NT2/D1 (cell line): ENCODE measurements at regions not wholly inside any gene's neighbourhood (a gene's known extent, or its start where the extent isn't known, plus 50 kb on each side); places are given as distances from the start of the nearest gene placed in this dataset.

Experiments
- DNase-seq: peaks from one replicate; pipeline ENCODE4 v3.0.0-alpha.2; 2011; ENCODE audit warnings: low read depth, low spot score
- H3K27me3 ChIP-seq: 2 replicates; pipeline ENCODE4 v1.6.0; 2011; ENCODE audit warnings: mild to moderate bottlenecking; ENCODE audit not compliant: insufficient read length, insufficient read depth
- H3K36me3 ChIP-seq: 2 replicates; pipeline ENCODE4 v1.6.1; 2011; ENCODE audit warnings: mild to moderate bottlenecking, low read length, mixed read lengths; ENCODE audit not compliant: insufficient read depth, insufficient read length
- H3K4me1 ChIP-seq: 2 replicates; pipeline ENCODE4 v1.5.1; 2011; ENCODE audit not compliant: insufficient read depth, insufficient read length
- H3K4me3 ChIP-seq: 2 replicates; pipeline ENCODE4 v1.5.1; 2011; ENCODE audit warnings: low read depth; ENCODE audit not compliant: insufficient read length
- H3K9ac ChIP-seq: 2 replicates; pipeline ENCODE4 v1.6.0; 2011; ENCODE audit warnings: low read depth; ENCODE audit not compliant: insufficient read length
- H3K9me3 ChIP-seq: 2 replicates; pipeline ENCODE4 v1.5.1; 2011; ENCODE audit warnings: mild to moderate bottlenecking, low read length; ENCODE audit not compliant: insufficient read depth
- SUZ12 ChIP-seq: IDR thresholded peaks from 2 replicates; pipeline ENCODE4 v1.6.1; 2011; ENCODE audit not compliant: insufficient read length, insufficient read depth; ENCODE audit errors: extremely low read depth
- YY1 ChIP-seq: IDR thresholded peaks from 2 replicates; pipeline ENCODE4 v1.6.1; 2011; ENCODE audit not compliant: insufficient read length, insufficient read depth
- ZNF274 ChIP-seq: IDR thresholded peaks from 2 replicates; pipeline ENCODE4 v1.6.1; 2011; ENCODE audit warnings: mild to moderate bottlenecking, low read depth, low read length

GRCh38 chr5:113771483-113771882, 258.0 kb downstream of the YTHDC2 start:
- DNase-seq, result no peak
- no peak overlapping the region for H3K9ac ChIP-seq
- no peaks in the 10 kb centered on the region for H3K9me3 ChIP-seq
- TF ChIP-seq ZNF274, result no peak
- no peak for TF ChIP-seq YY1
- no peak for TF ChIP-seq SUZ12
- no peaks in the 10 kb centered on the region for H3K27me3 ChIP-seq
- H3K4me1 ChIP-seq, result no peaks in the 10 kb centered on the region
- no peak overlapping the region for H3K4me3 ChIP-seq
- no peaks in the 10 kb centered on the region for H3K36me3 ChIP-seq

- no peak overlapping the region for H3K9ac ChIP-seq
- H3K36me3 ChIP-seq, result no peaks in the 10 kb centered on the region
- no peaks in the 10 kb centered on the region; the same call in 1 of the 2 replicates for H3K9me3 ChIP-seq
- no peak overlapping the region for H3K4me3 ChIP-seq
- peak; percentile 18 for DNase-seq
- TF ChIP-seq YY1 (no peak), SUZ12 (no peak), ZNF274 (no peak)
- H3K27me3 ChIP-seq, result no peaks in the 10 kb centered on the region
- H3K4me1 ChIP-seq, result no peaks in the 10 kb centered on the region
These were observed 262.7 kb downstream of the YTHDC2 start for GRCh38 chr5:113776168-113776567.

GRCh38 chr5:113776832-113777525, 263.5 kb downstream of the YTHDC2 start:
- DNase-seq, result no peak
- Histone ChIP-seq H3K4me1 (no peaks in the 10 kb centered on the region), H3K9ac (no peak overlapping the region), H3K27me3 (no peaks in the 10 kb centered on the region), H3K36me3 (no peaks in the 10 kb centered on the region), H3K9me3 (no peaks in the 10 kb centered on the region; the same call in 1 of the 2 replicates), H3K4me3 (no peak overlapping the region)
- no peak for TF ChIP-seq YY1
- TF ChIP-seq SUZ12, result no peak
- TF ChIP-seq ZNF274, result no peak

- H3K9ac ChIP-seq, result no peak overlapping the region
- no peak for DNase-seq
- TF ChIP-seq SUZ12, result no peak
- no peak for TF ChIP-seq YY1
- TF ChIP-seq ZNF274, result no peak
- no peaks in the 10 kb centered on the region; the same call in 1 of the 2 replicates for H3K9me3 ChIP-seq
- no peaks in the 10 kb centered on the region for H3K27me3 ChIP-seq
- H3K4me3 ChIP-seq, result no peak overlapping the region
- H3K36me3 ChIP-seq, result no peaks in the 10 kb centered on the region
- no peaks in the 10 kb centered on the region for H3K4me1 ChIP-seq
These were observed 264.7 kb downstream of the YTHDC2 start for GRCh38 chr5:113778147-113778546.

- Histone ChIP-seq H3K9ac (no peak overlapping the region), H3K36me3 (no peaks in the 10 kb centered on the region), H3K4me1 (no peaks in the 10 kb centered on the region), H3K4me3 (no peak overlapping the region), H3K9me3 (no peaks in the 10 kb centered on the region), H3K27me3 (no peaks in the 10 kb centered on the region)
- DNase-seq, result no peak
- TF ChIP-seq SUZ12 (no peak), YY1 (no peak), ZNF274 (no peak)
These were observed 274.7 kb downstream of the YTHDC2 start for GRCh38 chr5:113788141-113788655.

GRCh38 chr5:113789769-113790168, 276.3 kb downstream of the YTHDC2 start:
- no peaks in the 10 kb centered on the region for H3K27me3 ChIP-seq
- no peak for TF ChIP-seq SUZ12
- no peak for TF ChIP-seq ZNF274
- no peak for TF ChIP-seq YY1
- no peak for DNase-seq
- H3K9me3 ChIP-seq, result no peaks in the 10 kb centered on the region
- no peaks in the 10 kb centered on the region for H3K36me3 ChIP-seq
- no peak overlapping the region for H3K4me3 ChIP-seq
- H3K4me1 ChIP-seq, result no peaks in the 10 kb centered on the region
- H3K9ac ChIP-seq, result no peak overlapping the region

GRCh38 chr5:113792806-113793205, 279.3 kb downstream of the YTHDC2 start:
- no peaks in the 10 kb centered on the region for H3K9me3 ChIP-seq
- no peaks in the 10 kb centered on the region for H3K36me3 ChIP-seq
- DNase-seq, result no peak
- H3K9ac ChIP-seq, result no peak overlapping the region
- H3K4me1 ChIP-seq, result no peaks in the 10 kb centered on the region
- H3K27me3 ChIP-seq, result no peaks in the 10 kb centered on the region
- TF ChIP-seq ZNF274, result no peak
- TF ChIP-seq SUZ12, result no peak
- no peak for TF ChIP-seq YY1
- no peak overlapping the region for H3K4me3 ChIP-seq
